Psoas muscle (tissue), 7 donors: ENCODE measurements at regions not wholly inside any gene's neighbourhood (a gene's known extent, or its start where the extent isn't known, plus 50 kb on each side); places are given as distances from the start of the nearest gene placed in this dataset.

Experiments used
- ATAC-seq, 4 donors: fragments of 200-7000 bp; cut with Tn5 transposase; one replicate each; pipeline ENCODE4 v1.9.1; 2020; ENCODE audit warnings: moderate library complexity in 3 of 4, mild to moderate bottlenecking in 2 of 4
- DNase-seq, 2 donors: peaks; one replicate each; pipeline ENCODE4 v3.0.0-alpha.2; 2020
- H3K27ac ChIP-seq: fragments of 200-600 bp; one replicate; pipeline ENCODE4 v1.8.0; 2022
- H3K27me3 ChIP-seq, 3 donors: fragments of 200-600 bp in 1 of 3; one replicate each; pipeline versions ENCODE4 v1.6.1 to v1.8.0; 2013 to 2022; ENCODE audit warnings: low read length in 2 of 3, mild to moderate bottlenecking in 2 of 3, moderate library complexity in 1 of 3; ENCODE audit not compliant: insufficient read depth in 3 of 3
- H3K36me3 ChIP-seq, 2 donors: fragments of 200-600 bp in 1 of 2; one replicate each; pipeline versions ENCODE4 v1.6.1 to v1.8.0; 2013 to 2022; ENCODE audit warnings: low read depth in 1 of 2, mild to moderate bottlenecking in 1 of 2, moderate library complexity in 1 of 2; ENCODE audit not compliant: insufficient read depth in 1 of 2
- H3K4me1 ChIP-seq: fragments of 200-600 bp; one replicate; pipeline ENCODE4 v1.8.0; 2022
- H3K4me3 ChIP-seq: fragments of 200-600 bp; one replicate; pipeline ENCODE4 v1.8.0; 2022; ENCODE audit warnings: mild to moderate bottlenecking
- H3K9me3 ChIP-seq: fragments of 200-600 bp; one replicate; pipeline ENCODE4 v1.8.0; 2022
- WGBS, 3 donors: extraction: QIAGEN DNeasy Blood & Tissue Kit; methylation state at CpG; one replicate each; pipeline versions ENCODE4 v1.1.6 to v1.1.7; 2013; 5-methylcytosine and 5-hydroxymethylcytosine counted together
- intact Hi-C, 2 donors: fragments of 100-400 bp; cut with DNase I; formaldehyde crosslinking; loops; one replicate each; pipeline versions ENCODE4 v1.11.0 to v1.14.2; 2022
- TF ChIP-seq, protein P1 (sequence below): fragments of 200-600 bp; IDR thresholded peaks from one replicate; pipeline ENCODE4 v1.8.0; 2022; ENCODE audit warnings: antibody characterized with exemption
- donor health status: healthy with polysubstance abuse.
- donor health status: DM: no; HTN: no; CAD: no; lungs with moderate emphysema.
- donor health status: Bipolar disorder and iron deficiency.
- donor health status: healthy.
- donor health status: DM: yes; HTN: yes; CAD: no.
- donor health status: DM: no; HTN: no; CAD: no.
- donor health status: DM: yes; HTN: yes; CAD: no.

DNA sequence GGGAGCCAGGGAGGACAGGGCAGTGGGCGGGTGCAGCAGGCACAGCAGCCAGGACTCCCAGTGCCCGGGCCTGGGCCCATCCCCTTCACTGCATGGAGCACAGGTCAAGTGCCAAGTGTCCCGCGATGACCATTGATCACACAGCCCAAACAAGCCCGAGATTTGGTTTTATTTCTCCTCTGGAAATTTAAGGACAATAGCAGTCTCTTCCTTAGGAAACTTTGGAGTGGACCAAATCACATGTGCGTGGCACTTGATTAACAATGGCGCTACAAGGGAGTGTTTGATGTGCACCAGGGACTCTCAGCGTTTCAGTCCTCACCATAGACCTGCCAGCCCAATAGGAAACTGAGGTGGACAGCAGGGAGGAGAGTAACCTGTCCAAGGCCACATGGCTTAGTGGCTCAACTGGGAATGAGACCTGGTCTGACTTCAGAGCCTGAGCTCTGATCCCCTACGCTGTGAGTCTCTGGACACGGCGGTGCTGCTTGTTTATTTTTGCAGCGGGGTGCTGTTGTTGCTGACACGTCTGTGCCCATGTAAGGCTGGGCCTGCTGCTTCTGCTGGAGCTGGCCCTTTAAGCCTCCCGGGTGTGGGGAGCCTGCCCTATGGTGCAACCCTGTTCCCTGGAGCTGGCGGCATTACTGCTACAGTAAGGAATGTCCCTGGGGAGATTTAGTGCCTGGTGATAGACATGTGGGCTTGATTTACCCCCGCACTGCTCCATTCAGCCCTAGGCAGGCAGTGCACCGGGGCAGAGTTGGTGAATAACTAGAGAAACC, 194.2 kb downstream of the INHBB start:
- intact Hi-C loops, result loop anchor here in 1 of 2 donors (10.0 kb wide), 1 partner anchor 65 kb away; no protein-coding TSS in a partner anchor
- 25 to 41% (median 28%) methylated on average over 17 of the region's 17 CpGs for WGBS, 3 donors
- DNase-seq, result peak; percentile 86 to 96
- Histone ChIP-seq H3K36me3 (no peaks in the 10 kb centered on the region), H3K27me3 (no peaks in the 10 kb centered on the region), H3K9me3 (no peaks in the 10 kb centered on the region), H3K4me1 (peaks cover 49% of the 10 kb centered on the region), H3K27ac (peak overlapping the region; percentile 90), H3K4me3 (no peak overlapping the region)
- TF ChIP-seq, protein P1, sequence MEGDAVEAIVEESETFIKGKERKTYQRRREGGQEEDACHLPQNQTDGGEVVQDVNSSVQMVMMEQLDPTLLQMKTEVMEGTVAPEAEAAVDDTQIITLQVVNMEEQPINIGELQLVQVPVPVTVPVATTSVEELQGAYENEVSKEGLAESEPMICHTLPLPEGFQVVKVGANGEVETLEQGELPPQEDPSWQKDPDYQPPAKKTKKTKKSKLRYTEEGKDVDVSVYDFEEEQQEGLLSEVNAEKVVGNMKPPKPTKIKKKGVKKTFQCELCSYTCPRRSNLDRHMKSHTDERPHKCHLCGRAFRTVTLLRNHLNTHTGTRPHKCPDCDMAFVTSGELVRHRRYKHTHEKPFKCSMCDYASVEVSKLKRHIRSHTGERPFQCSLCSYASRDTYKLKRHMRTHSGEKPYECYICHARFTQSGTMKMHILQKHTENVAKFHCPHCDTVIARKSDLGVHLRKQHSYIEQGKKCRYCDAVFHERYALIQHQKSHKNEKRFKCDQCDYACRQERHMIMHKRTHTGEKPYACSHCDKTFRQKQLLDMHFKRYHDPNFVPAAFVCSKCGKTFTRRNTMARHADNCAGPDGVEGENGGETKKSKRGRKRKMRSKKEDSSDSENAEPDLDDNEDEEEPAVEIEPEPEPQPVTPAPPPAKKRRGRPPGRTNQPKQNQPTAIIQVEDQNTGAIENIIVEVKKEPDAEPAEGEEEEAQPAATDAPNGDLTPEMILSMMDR, result no peak
- peak; percentile 81 to 90 (median 83) for ATAC-seq

DNA sequence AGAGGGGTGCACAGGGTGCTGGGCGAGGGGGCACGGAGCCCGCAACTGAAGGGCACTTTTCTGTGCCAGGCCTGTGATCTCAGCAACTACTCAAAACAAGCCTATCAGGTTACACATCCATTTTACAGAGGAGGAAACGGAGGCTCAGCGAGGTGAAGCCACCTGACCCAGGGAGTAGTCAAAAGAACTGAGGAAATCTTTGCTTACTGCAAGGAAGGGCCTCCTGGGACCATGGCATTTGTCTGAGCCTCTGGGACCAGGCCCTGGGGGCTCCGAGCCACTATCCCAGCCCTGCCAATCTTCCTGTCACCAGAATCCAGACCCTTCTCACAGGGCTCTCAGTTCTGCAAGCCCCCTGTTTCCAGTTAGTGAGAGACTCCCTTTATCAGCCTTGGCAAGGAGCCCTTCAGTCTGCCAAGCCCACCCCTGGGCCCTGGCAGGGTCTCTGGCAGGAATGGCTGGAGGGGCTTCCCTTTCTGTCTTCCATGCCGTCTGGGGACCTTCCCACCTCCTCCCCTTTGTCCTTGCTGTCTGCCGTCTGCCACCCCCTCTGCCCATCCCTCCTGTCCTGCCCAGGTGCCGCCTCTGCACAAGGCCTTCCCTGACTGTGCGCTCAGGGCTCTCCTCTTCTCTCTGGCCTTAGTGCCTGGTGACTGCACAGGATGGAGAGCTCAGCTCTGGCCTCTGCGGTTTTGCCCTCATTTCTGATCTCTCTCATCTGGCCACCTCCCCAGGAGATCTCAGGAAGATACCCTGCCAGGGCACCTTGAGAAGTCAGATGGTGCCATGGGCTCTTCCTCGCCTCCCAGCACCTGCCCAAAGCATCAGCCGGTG, 194.7 kb upstream of the GLI2 start:
- intact Hi-C loops, result no loop called here
- TF ChIP-seq, protein P1, result no peak
- Histone ChIP-seq H3K27me3 (no peaks in the 10 kb centered on the region), H3K36me3 (no peaks in the 10 kb centered on the region), H3K9me3 (no peaks in the 10 kb centered on the region), H3K4me1 (peaks cover 49% of the 10 kb centered on the region), H3K27ac (peak overlapping the region; percentile 90), H3K4me3 (peak overlapping the region; percentile 23)
- DNase-seq (no peak), ATAC-seq (peak; percentile 42 to 55 (median 50))
- 38 to 52% (median 39%) methylated on average over 13 of the region's 13 CpGs for WGBS, 3 donors

DNA sequence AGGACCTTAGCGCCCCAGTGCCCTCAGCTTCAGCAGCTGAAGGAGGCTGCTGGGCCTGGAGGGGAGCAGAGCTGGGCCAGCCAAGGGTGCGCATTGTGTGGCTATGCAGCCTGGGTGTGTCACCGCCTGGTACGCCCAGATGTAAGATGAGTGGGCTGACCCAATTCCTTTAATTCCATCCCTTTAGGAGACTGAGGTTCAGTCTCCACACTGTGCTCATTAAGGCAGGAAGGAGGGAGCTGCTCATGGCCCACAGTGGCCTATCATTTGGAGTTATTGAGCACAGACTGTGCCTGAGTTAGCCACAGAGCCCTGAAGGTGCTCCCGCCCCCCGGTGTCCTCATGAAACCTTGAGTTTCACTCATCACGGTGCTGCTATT, 194.1 kb upstream of the GLI2 start:
- no peak overlapping the region for H3K4me3 ChIP-seq

DNA sequence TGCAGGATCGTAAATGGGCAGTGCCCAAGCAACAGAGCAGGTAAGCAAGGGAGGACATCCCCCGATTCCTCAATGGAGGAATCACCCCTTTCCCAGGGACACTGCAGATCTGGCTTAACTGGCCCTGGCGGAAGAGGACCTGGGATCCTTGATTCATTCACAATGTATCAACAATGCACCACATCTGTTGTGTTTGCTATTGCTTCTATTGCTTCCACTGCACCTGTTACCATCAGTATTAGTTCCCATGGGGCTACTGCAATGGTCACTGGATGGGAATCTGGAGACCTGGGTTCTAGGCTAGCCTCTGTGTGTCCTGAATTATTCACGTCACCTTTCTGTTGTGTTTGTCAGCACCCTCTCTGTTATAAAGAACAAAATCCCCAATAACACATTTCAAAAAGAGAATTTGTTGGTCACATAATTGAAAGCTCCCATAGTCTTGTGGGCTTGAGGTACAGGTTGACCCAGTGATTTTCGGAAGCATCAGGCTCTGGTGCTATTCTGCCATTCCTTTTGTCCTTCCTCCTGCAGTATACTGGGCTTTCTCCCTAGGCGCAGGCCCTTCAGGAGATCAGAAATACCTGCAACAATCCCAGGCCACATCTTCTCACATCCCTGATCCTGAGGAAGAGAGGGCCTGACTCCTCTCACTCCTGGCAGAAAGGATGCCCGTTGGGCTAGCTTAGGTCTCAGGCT, 193.5 kb upstream of the GLI2 start:
- TF ChIP-seq, protein P1, result no peak
- H3K9me3 ChIP-seq, result no peaks in the 10 kb centered on the region
- no peak overlapping the region for H3K4me3 ChIP-seq
- WGBS, 3 donors, result 71 to 76% (median 72%) methylated on average over 7 of the region's 7 CpGs
- no peak for DNase-seq
- ATAC-seq, result peak in 2 of 4 donors; percentile 2 to 3
- H3K27ac ChIP-seq, result peak overlapping the region; percentile 90
- H3K36me3 ChIP-seq, result no peaks in the 10 kb centered on the region
- intact Hi-C loops, result no loop called here
- no peaks in the 10 kb centered on the region for H3K27me3 ChIP-seq
- H3K4me1 ChIP-seq, result peaks cover 49% of the 10 kb centered on the region

More for the DNA sequence above, 194.1 kb upstream of the GLI2 start:
- 30 to 56% (median 35%) methylated on average over 7 of the region's 7 CpGs for WGBS, 3 donors
- peaks cover 49% of the 10 kb centered on the region for H3K4me1 ChIP-seq
- no peaks in the 10 kb centered on the region for H3K36me3 ChIP-seq
- peak; percentile 75 to 93 for DNase-seq
- peak; percentile 79 to 80 (median 80) for ATAC-seq
- intact Hi-C loops, result no loop called here
- TF ChIP-seq, protein P1, result no peak
- no peaks in the 10 kb centered on the region for H3K9me3 ChIP-seq
- H3K27ac ChIP-seq, result peak overlapping the region; percentile 90
- no peaks in the 10 kb centered on the region for H3K27me3 ChIP-seq
